ENCODE measurements at regions not wholly inside any gene's neighbourhood (a gene's known extent, or its start where the extent isn't known, plus 50 kb on each side); places are given as distances from the start of the nearest gene placed in this dataset.

- no peak for DNase-seq (ENCODE audit: low spot score)
Measured at GRCh38 chr22:44386386-44387035, 73.8 kb upstream of the SHISAL1 start.

DNA sequence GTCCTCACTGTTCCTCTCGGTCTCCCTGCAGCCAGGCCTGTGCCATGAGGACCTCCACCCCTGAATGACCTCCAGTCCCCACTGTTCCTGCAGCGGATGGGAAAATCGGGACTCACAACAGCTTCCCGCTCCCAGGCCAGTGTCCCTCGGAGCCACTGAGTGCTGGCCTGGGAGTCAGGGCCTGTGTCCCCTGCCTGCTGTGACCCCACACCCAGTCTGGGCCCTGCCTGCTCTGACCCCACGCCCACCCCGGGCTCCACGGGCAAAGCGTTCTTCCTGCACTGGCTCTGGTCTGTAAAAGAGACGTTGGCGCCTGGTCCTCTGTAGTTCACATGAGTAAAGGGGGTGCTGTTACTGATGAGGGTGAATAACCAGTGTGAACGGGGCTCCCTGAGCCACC lies 73.0 kb upstream of the SHISAL1 start:
- DNase-seq (ENCODE audit: low spot score), result no peak

GRCh38 chr22:44385296-44385610 lies 72.5 kb upstream of the SHISAL1 start:
- DNase-seq (ENCODE audit: low spot score), result no peak

GRCh38 chr22:44384563-44385295 lies 72.0 kb upstream of the SHISAL1 start:
- DNase-seq (ENCODE audit: low spot score), result no peak

DNA sequence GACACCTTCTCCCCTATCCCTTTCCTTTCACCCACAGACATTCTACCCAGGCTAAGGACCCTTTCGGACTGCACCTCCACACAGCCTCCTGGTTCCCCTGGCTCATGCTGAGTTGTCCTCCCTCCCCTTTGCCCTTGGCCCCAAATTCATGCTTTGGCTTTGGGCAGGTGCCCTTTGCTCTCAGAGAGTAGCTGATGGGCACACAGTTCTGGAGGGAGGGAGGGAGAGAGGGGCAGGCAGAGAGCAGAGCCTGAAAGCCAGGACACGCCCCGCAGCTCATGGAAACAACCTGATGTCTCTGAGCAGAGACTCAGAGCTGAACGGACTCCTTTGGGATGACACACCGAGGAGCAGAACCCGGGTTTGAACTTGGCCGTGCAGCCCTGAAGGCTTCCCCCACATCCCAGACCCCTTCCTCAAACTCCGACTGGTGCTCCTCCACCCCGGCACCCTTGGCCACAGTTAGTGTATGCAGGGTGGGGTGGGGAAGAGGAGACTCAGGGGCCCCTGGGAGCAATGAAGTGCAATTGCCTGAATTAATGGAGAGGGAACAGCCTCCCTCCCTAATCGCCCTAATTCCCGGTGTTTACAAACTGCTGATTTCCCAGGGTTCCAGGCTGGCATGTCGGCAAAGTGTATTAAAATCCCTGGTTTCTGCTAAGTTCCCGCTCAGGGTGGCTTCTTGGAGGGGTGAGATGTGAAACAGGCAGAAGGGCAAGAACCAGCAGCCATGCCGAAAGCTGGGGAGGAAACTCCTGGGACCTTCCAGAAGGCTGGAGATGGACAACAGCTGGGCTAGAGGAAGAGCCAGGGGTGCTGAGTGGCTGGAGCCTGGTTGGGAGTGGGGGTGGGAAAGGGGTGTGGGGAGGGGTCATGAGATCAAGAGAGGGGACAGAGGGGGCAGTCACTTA lies 71.2 kb upstream of the SHISAL1 start:
- DNase-seq (ENCODE audit: low spot score), result no peak

- no peak for DNase-seq (ENCODE audit: low spot score)
Measured at GRCh38 chr22:44383064-44383575, 70.4 kb upstream of the SHISAL1 start.

DNA sequence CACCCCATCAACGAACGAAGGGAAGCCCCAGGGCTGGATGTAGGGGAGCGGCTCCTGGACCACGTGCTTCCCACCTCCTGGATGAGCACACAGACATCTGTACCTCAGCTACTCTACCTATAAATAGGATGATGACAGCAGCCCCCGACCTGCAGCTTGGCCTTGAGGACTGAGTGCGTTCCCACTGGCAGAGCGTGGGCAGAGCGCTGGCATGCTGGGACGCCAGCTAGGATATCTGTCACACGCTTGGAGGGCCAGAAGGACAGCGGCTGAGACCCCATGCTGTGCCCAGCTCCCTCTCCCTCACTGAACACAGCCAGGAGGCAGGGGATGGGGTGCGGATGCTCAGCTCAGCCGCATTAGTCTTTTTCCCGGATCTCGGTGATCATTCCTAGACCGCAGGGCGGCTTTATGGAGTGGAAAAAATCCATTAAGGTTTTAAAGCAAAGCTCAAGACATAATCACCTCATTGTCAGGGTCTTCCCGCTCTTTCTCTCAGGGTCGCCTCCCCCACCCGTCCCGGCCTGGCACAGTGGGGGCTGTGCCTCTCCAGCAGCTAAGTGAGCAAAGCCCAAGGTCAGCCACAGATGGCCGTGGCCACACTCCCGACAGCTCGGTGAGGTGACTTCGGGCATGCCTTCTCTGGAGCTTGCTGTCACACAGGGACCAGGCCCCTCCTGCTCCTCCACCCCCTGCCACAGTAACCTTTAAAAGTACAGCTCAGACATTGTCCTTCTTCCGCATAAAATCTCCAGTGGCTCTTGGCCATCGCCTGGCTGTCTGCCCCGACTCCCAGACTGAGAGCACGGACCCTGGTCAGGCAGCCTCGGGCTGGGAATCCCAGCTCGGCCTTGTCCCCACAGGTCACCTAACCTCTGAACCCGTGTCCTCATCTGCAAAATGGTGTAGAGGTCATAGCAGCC lies 69.6 kb upstream of the SHISAL1 start:
- DNase-seq (ENCODE audit: low spot score), result no peak

DNA sequence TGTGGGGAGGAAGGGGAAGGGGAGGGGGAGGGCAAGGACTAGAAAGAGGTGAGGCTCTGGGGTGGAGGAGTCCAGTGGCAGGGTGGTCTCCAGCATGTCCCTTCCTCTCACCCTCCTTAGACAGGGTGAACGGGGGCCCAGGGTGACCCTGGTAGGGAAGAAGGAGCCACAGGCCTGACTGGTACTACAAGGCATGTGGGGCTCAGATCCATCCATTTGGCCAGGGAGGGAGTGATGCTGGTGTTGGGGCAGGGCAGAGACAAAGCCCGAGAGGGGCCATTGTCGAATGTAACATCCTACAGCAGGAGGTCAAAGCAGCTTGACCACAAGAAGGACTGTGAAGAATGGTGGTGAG lies 69.0 kb upstream of the SHISAL1 start:
- no peak for DNase-seq (ENCODE audit: low spot score)

- DNase-seq (ENCODE audit: low spot score), result no peak
Measured at GRCh38 chr22:44380756-44381486, 68.2 kb upstream of the SHISAL1 start.

GRCh38 chr22:44379817-44380755 lies 67.3 kb upstream of the SHISAL1 start:
- no peak for DNase-seq (ENCODE audit: low spot score)

DNA sequence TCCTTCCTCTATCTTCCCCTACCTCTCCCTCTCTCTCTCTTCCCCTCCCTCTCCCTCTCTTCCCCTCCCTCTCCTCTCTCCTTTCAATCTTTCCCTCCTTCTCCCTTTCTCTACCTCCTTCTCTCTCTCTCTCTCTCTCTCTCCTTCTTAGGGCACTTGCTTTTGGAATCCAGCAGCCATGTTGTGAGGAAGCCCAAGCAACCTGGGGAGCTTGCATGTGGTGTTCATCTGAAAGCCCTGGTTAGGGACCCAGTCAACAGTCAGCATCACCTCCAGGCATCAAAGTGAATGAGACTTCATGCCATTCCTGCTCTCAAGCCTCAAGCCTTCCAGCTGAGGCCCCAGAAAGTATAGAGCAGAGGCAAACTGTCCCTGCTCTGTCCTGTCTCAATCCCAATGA lies 65.6 kb upstream of the SHISAL1 start:
- no peak for DNase-seq (ENCODE audit: low spot score)

GRCh38 chr22:44375451-44375850 lies 62.7 kb upstream of the SHISAL1 start:
- DNase-seq (ENCODE audit: low spot score), result no peak

DNA sequence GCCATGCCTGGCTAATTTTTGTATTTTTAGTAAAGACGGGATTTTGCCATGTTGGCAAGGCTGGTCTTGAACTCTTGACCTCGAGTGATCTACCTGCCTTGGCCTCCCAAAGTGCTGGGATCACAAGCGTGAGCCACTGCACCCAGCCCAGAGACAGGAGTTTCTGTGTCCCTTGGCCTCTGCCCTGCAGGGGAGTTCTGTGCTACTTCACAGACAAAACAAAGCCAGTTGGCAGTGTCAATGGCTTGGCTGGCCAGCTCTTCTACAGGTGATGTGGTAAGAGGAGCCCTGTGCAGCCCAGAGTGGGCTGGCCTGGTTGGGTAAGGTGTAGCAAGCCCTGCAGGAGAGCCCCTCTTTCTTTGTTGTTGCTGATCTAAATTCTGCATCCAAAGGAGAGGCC lies 60.5 kb upstream of the SHISAL1 start:
- DNase-seq (ENCODE audit: low spot score), result no peak

DNA sequence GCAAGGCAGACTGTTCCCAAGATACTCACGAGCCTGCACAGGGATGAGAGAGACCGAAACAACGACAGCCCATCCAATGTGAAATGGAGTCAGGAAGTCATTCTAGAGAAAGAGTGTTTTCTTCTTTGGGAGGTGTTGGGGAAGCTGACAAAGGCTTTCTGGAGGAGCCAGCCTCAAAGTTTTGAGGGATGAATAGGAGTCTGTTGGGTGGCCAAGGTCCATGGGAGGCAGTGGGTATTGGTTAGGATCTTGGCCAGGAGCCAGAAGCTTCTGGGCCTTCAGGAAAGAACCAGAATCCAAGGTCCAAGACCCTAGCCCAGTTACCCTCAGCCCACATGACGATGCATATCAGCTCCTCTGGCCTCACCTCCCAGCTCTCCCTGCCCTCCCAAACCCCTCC lies 59.9 kb upstream of the SHISAL1 start:
- DNase-seq (ENCODE audit: low spot score), result no peak

GRCh38 chr22:44371741-44372525 lies 59.2 kb upstream of the SHISAL1 start:
- no peak for DNase-seq (ENCODE audit: low spot score)

DNA sequence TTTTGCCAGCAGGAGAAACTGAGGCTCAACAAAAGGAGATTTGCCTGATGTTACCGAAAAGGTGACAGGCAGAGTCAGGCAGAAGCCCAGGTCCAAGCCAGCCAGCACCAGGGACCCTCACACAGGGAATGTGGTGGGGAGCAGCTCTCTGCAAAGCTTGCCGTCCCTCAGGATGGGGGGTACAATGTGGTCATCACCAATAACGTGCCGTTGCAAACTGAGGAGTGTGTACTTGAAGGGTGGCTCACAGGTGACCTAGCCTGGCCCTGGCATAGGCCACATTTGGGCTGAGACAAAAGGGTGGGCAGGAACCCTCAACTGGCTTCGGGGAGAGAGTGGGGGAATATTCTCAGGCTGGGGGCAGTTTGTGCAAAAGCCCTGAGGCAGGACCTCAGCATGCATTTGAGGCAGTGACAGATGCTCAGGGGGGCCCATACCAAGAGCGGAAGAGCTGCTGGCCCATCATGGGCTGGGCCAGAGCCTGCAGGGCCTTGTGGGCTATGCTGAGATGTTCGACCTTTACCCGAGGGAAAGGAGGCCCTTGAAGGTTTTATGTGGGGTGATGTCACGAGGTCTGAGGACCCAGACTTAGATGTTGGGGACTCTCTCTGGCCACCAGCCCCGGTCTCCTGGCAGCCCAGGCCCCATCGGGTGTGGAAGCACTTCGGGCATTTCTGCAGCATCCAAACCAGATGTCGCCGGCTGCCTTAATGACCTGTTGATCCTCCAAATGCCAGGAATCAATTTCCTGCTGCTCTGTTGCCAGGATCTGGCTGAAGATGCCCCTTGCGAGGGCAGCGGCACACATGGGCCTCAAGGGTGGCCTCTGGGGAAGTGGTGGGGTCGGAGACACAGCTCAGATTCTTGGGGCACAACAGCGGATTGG lies 57.4 kb upstream of the SHISAL1 start:
- no peak for DNase-seq (ENCODE audit: low spot score)

DNA sequence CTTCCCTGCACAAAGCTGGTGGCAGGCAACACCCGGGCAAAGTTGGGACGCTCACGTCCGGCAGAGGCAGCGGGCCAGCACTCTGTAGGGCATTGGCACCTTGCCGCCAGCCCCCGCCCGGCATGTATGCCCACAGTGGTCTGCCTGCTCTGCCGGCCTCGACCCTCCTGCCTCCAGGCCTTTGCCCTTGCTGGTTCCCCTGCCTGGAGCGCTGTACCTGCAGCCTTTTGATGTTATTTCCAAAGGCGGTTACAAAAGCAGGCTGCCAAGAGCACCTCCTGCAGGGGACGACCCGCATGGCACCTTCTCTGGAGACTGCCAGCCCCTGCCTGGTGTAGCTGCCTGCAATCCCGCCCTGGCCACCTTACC lies 56.5 kb upstream of the SHISAL1 start:
- DNase-seq (ENCODE audit: low spot score), result no peak

- DNase-seq (ENCODE audit: low spot score), result no peak
Measured at GRCh38 chr22:44368611-44369292, 56.0 kb upstream of the SHISAL1 start.
